Thyroid gland (tissue), 4 donors: ENCODE measurements at regions not wholly inside any gene's neighbourhood (a gene's known extent, or its start where the extent isn't known, plus 50 kb on each side); places are given as distances from the start of the nearest gene placed in this dataset.

Experiments
- DNase-seq, 2 donors: peaks; one replicate each; pipeline ENCODE4 v3.0.0-alpha.2; 2019
- H3K27ac ChIP-seq, 3 donors: fragments of 200-600 bp; sonication (generic); 1 replicate in 2 of 3; 2 replicates in 1 of 3; pipeline ENCODE4 v1.5.1; 2016 to 2019; ENCODE audit warnings: mild to moderate bottlenecking in 1 of 3, moderate library complexity in 1 of 3
- H3K27me3 ChIP-seq: fragments of 200-600 bp; sonication (generic); one replicate; pipeline ENCODE4 v1.5.1; 2019
- H3K36me3 ChIP-seq, 2 donors: fragments of 200-600 bp; sonication (generic); one replicate each; pipeline ENCODE4 v1.5.1; 2016 to 2019
- H3K4me1 ChIP-seq, 2 donors: fragments of 200-600 bp; sonication (generic); one replicate each; pipeline ENCODE4 v1.5.1; 2017 to 2019
- H3K4me3 ChIP-seq, 3 donors: fragments of 200-600 bp; sonication (generic); replicated peaks in 1 of 3; 1 replicate in 2 of 3; 2 replicates in 1 of 3; pipeline ENCODE4 v1.5.1; 2016; ENCODE audit warnings: mild to moderate bottlenecking in 1 of 3
- H3K9me3 ChIP-seq: fragments of 200-600 bp; sonication (generic); one replicate; pipeline ENCODE4 v1.5.1; 2017
- POLR2A ChIP-seq, 2 donors: fragments of 450-650 bp; IDR thresholded peaks; one replicate each; pipeline ENCODE4 v1.6.1; 2017; ENCODE audit warnings: antibody characterized with exemption in 2 of 2, mild to moderate bottlenecking in 2 of 2, moderate library complexity in 1 of 2
- WGBS, 2 donors: methylation state at CpG; one replicate each; pipeline ENCODE4 v1.1.5; 2017; 5-methylcytosine and 5-hydroxymethylcytosine counted together
- intact Hi-C: fragments of 100-400 bp; cut with DNase I; formaldehyde crosslinking; loops from one replicate; pipeline ENCODE4 v1.15.1; 2023
- TF ChIP-seq, protein P1 (sequence below), 6 experiments: fragments of 200-600 bp in 3 of 6; fragments of 450-650 bp in 3 of 6; sonication (generic) in 3 of 6; IDR thresholded peaks; one replicate each; pipeline ENCODE4 v1.5.1; 2016 to 2019; ENCODE audit warnings: antibody characterized with exemption in 6 of 6, mild to moderate bottlenecking in 2 of 6, inconsistent platforms in 1 of 6, moderate library complexity in 1 of 6

DNA sequence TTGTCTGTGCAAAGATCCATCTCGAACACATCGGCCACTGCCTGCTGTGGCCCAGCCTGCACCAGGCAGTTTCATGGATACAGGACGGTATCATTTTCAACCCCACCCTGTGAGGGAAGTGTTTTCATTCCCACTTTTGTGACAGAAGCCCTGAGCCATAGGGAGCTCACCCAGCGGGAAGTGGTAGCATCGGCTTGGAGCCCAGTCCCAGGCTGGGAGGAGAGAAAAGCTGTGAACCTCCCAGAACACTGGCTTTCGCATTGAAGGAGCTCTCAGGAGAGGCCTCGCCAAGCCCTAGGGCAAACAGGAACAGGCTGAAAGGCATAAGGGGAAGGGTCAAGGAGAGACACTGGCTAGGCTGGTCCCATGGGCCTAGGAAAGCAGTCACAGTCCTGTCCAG, 166.1 kb downstream of the TFCP2L1 start:
- Histone ChIP-seq H3K27me3 (no peaks in the 10 kb centered on the region), H3K9me3 (no peaks in the 10 kb centered on the region), H3K4me1 (no peaks in the 10 kb centered on the region), H3K27ac (no peak overlapping the region), H3K36me3 (no peaks in the 10 kb centered on the region), H3K4me3 (no peak overlapping the region)
- DNase-seq, result no peak
- TF ChIP-seq, protein P1, sequence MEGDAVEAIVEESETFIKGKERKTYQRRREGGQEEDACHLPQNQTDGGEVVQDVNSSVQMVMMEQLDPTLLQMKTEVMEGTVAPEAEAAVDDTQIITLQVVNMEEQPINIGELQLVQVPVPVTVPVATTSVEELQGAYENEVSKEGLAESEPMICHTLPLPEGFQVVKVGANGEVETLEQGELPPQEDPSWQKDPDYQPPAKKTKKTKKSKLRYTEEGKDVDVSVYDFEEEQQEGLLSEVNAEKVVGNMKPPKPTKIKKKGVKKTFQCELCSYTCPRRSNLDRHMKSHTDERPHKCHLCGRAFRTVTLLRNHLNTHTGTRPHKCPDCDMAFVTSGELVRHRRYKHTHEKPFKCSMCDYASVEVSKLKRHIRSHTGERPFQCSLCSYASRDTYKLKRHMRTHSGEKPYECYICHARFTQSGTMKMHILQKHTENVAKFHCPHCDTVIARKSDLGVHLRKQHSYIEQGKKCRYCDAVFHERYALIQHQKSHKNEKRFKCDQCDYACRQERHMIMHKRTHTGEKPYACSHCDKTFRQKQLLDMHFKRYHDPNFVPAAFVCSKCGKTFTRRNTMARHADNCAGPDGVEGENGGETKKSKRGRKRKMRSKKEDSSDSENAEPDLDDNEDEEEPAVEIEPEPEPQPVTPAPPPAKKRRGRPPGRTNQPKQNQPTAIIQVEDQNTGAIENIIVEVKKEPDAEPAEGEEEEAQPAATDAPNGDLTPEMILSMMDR (IDR thresholded peaks at IDR 0.05), result no peak
- TF ChIP-seq POLR2A (IDR thresholded peaks at IDR 0.05), result no peak
- intact Hi-C loops, result no loop called here
- 79 to 93% methylated on average over 7 of the region's 7 CpGs for WGBS, 2 donors

DNA sequence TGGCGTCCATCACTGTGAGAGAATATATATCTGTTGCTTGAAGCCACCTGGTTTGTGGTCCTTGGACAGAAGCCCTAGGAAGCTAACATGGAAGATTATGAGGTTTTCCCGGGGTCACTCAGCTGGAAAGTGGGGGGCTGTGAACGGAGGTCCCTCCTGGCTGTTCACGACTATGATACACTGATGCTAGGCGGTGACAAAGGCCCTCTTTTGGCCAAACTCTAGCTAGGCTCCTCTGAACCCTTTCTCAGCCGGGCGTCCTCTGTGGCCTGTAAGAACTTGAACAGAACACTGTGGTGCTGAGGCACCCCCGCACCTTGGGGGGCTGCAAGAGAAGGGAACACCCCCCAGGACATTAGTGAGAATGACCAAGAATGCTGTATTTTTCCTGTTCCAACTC, 164.6 kb downstream of the TFCP2L1 start:
- Histone ChIP-seq H3K4me1 (no peaks in the 10 kb centered on the region), H3K36me3 (no peaks in the 10 kb centered on the region), H3K27me3 (no peaks in the 10 kb centered on the region), H3K9me3 (no peaks in the 10 kb centered on the region), H3K4me3 (no peak overlapping the region), H3K27ac (no peak overlapping the region)
- intact Hi-C loops, result loop anchor here (10.0 kb wide), 1 partner anchor 174 kb away; no protein-coding TSS in a partner anchor
- 83 to 89% methylated on average over 8 of the region's 8 CpGs for WGBS, 2 donors
- TF ChIP-seq POLR2A (IDR thresholded peaks at IDR 0.05), result no peak
- TF ChIP-seq, protein P1 (IDR thresholded peaks at IDR 0.05), result no peak
- no peak for DNase-seq

DNA sequence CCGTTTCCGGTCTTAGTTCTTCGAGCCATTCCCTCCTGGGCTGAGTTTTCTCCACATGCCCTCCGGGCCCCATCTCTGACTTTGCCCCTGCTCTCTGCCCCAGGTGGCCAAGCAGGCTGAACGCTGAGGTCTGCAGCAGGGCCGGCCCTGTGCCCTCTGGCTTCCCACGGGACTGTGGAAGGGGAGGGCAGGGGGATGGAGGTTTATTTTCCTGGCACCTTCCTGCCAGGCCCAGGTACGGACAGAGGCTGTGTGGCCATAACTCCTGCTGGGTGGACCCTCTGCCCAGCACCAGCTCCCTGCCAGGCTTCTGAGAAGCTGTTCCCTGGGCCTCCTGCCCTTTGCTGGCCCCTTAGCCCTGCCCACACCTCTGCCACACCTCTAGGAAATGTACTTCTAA, 164.0 kb downstream of the TFCP2L1 start:
- TF ChIP-seq, protein P1 (IDR thresholded peaks at IDR 0.05), result no peak
- no peak for TF ChIP-seq POLR2A (IDR thresholded peaks at IDR 0.05)
- Histone ChIP-seq H3K4me1 (no peaks in the 10 kb centered on the region), H3K4me3 (no peak overlapping the region), H3K27me3 (no peaks in the 10 kb centered on the region), H3K27ac (no peak overlapping the region), H3K9me3 (no peaks in the 10 kb centered on the region), H3K36me3 (no peaks in the 10 kb centered on the region)
- 81 to 83% methylated on average over 8 of the region's 8 CpGs for WGBS, 2 donors
- DNase-seq, result no peak
- intact Hi-C loops, result loop anchor here (10.0 kb wide), 1 partner anchor 174 kb away; no protein-coding TSS in a partner anchor

DNA sequence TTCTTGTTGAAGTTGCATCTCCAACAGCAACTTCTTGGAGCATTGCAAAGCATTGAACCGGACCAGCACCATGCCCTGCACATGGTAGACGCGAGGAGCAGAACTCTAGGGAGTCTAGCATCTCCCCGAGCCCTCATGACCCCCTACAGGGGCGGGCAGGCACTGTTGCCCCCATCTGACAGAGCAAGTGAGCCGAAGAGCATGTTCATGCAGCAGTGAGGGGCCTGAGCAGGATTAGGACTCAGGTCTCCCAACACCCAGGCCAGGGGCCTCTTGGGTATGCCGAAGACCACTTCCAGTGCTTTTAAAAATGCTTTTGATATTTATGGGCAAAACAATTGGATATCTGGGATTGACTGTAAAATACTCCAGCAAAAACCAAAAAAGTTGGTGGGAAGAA, 163.3 kb downstream of the TFCP2L1 start:
- no peaks in the 10 kb centered on the region for H3K27me3 ChIP-seq
- H3K9me3 ChIP-seq, result no peaks in the 10 kb centered on the region
- intact Hi-C loops, result loop anchor here (10.0 kb wide), 1 partner anchor 173 kb away; no protein-coding TSS in a partner anchor
- 87 to 95% methylated on average over 7 of the region's 7 CpGs for WGBS, 2 donors
- no peaks in the 10 kb centered on the region for H3K4me1 ChIP-seq
- TF ChIP-seq POLR2A (IDR thresholded peaks at IDR 0.05), result no peak
- H3K36me3 ChIP-seq, result no peaks in the 10 kb centered on the region
- no peak overlapping the region for H3K4me3 ChIP-seq
- DNase-seq, result no peak
- no peak overlapping the region for H3K27ac ChIP-seq

DNA sequence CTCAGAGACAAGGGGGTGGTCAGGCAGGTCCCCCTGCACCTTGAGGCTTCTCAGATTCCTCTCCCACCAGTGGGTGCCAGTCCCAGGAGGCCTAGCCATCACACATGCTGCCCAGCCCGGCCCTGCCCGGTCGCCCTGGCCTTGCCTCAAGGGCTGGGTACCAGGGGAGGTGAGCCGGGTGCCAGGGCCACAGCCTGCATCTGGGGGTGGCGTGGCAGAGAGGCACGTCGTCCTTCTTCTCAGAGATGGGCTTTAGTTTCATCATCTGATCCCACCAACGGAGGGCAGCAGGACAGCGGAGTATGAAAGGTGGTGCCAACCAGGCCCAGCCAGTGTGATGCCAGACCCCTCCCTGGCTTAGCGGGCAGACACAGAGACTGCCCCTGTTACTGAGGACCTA, 161.7 kb downstream of the TFCP2L1 start:
- Histone ChIP-seq H3K9me3 (no peaks in the 10 kb centered on the region), H3K27me3 (no peaks in the 10 kb centered on the region), H3K27ac (no peak overlapping the region), H3K4me1 (no peaks in the 10 kb centered on the region), H3K36me3 (no peaks in the 10 kb centered on the region), H3K4me3 (no peak overlapping the region)
- 83 to 92% methylated on average over 3 to 10 of the region's 10 CpGs for WGBS, 2 donors
- intact Hi-C loops, result loop anchor here (10.0 kb wide), 1 partner anchor 172 kb away; no protein-coding TSS in a partner anchor
- DNase-seq, result no peak
- TF ChIP-seq, protein P1 (IDR thresholded peaks at IDR 0.05), result no peak
- no peak for TF ChIP-seq POLR2A (IDR thresholded peaks at IDR 0.05)

DNA sequence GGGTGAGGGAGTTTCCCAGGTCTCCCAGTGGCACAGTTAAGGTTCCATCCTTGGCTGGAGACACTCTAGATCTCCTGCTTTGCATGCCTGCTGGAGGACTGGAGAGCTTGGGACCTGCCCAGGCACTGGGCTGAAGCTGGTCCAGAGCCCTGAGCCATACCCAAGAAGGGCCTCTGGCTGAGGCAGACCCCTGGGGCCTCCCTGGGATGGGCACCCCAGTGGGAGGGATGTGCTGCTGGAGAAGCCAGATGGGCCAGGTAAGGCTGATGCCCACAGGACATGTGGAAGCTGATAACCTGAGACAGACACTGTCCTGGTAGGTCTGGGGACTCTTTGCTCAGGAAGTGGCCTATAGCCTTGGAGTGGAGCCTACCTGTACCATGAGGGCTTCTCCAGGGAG, 160.7 kb downstream of the TFCP2L1 start:
- Histone ChIP-seq H3K9me3 (no peaks in the 10 kb centered on the region), H3K4me1 (peaks cover 0 to 2% of the 10 kb centered on the region in 2 donors), H3K27me3 (no peaks in the 10 kb centered on the region), H3K4me3 (no peak overlapping the region), H3K36me3 (no peaks in the 10 kb centered on the region), H3K27ac (no peak overlapping the region)
- intact Hi-C loops, result loop anchor here (10.0 kb wide), 1 partner anchor 170 kb away; no protein-coding TSS in a partner anchor
- no peak for DNase-seq
- no peak for TF ChIP-seq POLR2A (IDR thresholded peaks at IDR 0.05)
- TF ChIP-seq, protein P1 (IDR thresholded peaks at IDR 0.05), result no peak
